AG08396 (cell line): ENCODE measurements at regions not wholly inside any gene's neighbourhood (a gene's known extent, or its start where the extent isn't known, plus 50 kb on each side); places are given as distances from the start of the nearest gene placed in this dataset.

ENCODE experiments used
- DNase-seq: peaks from one replicate; pipeline ENCODE4 v3.0.0; 2012; ENCODE audit warnings: low spot score, mixed read lengths

GRCh38 chr6:137269803-137270202 lies 50.6 kb upstream of the IFNGR1 start:
- no peak for DNase-seq

GRCh38 chr6:137269347-137269746 lies 50.2 kb upstream of the IFNGR1 start:
- DNase-seq: no peak
